Endothelial cell of umbilical vein (primary cell): ENCODE measurements at regions not wholly inside any gene's neighbourhood (a gene's known extent, or its start where the extent isn't known, plus 50 kb on each side); places are given as distances from the start of the nearest gene placed in this dataset.

ENCODE experiments used
- CTCF ChIP-seq, 2 donors: IDR thresholded peaks; 1 replicate in 1 of 2; 2 replicates in 1 of 2; pipeline ENCODE4 v1.5.1; 2011; ENCODE audit warnings: low read length in 2 of 2, mild to moderate bottlenecking in 2 of 2, moderate library complexity in 2 of 2, control low read depth in 1 of 2, inconsistent platforms in 1 of 2, low read depth in 1 of 2; ENCODE audit not compliant: insufficient read depth in 1 of 2; ENCODE audit errors: extremely low read depth in 1 of 2
- MAX ChIP-seq: IDR thresholded peaks from 2 replicates; pipeline ENCODE4 v1.6.1; 2011; ENCODE audit not compliant: insufficient read depth, insufficient read length

- TF ChIP-seq CTCF (IDR thresholded peaks at IDR 0.05; ENCODE audit: extremely low read depth in 1 of 2, insufficient read depth in 1 of 2, low read depth in 1 of 2, low read length in 2 of 2) = no peak
- TF ChIP-seq MAX = no peak
These were observed 92.6 kb downstream of the CENPW start for GRCh38 chr6:126432564-126432963.
